ENCODE measurements at regions not wholly inside any gene's neighbourhood (a gene's known extent, or its start where the extent isn't known, plus 50 kb on each side); places are given as distances from the start of the nearest gene placed in this dataset.

DNA sequence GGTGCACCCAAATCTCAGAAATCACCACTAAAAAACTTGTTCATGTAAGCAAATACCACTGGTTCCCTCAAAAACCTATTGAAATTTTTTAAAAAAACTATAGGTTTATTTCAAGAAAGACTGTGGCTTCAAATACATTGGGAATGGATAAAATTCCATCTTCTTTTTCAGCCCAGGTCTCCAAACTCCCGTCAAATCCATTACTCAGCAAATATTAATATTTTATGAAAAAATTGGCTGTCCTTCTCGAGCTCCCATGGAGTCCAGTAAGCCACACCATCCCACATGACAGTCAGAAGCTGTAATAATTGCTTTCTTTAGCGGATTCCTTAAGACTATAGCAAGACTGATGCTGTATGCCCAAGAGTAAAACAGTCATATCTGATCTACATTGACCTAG is 204.4 kb upstream of the DOK6 start:
- Histone ChIP-seq H3K9me3 (ENCODE audit: severe bottlenecking) (no peaks in the 10 kb centered on the region), H3K36me3 (no peaks in the 10 kb centered on the region), H3K27me3 (ENCODE audit: insufficient read depth, low read depth, severe bottlenecking) (no peaks in the 10 kb centered on the region), H3K27ac (no peak overlapping the region), H3K4me3 (ENCODE audit: low read depth, low read length) (no peak overlapping the region)
- no peak for TF ChIP-seq CTCF (IDR thresholded peaks at IDR 0.05; ENCODE audit: low read depth, low read length)
- DNase-seq = no peak

DNA sequence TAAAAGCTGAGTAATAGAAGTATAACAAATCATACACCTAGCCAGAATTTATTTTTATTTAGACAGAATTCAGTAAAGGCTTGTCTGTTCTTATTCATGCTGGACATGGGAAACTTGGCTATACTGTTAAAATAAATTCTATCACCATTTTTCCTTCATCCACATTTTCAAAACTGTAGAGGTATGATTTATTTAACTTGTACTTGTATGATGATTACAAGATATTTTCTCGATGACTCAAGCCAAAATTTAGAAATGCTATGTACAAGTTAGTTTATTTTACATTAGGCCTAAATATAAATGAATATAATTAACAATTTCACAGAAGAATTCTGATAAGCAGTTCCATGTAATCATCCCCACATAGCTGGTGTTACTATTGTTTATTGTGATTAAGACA is 194.8 kb upstream of the DOK6 start:
- Histone ChIP-seq H3K36me3 (no peaks in the 10 kb centered on the region), H3K9me3 (ENCODE audit: severe bottlenecking) (no peaks in the 10 kb centered on the region), H3K4me3 (ENCODE audit: low read depth, low read length) (no peak overlapping the region), H3K27ac (no peak overlapping the region), H3K27me3 (ENCODE audit: insufficient read depth, low read depth, severe bottlenecking) (no peaks in the 10 kb centered on the region)
- TF ChIP-seq CTCF (IDR thresholded peaks at IDR 0.05; ENCODE audit: low read depth, low read length) = no peak
- no peak for DNase-seq

DNA sequence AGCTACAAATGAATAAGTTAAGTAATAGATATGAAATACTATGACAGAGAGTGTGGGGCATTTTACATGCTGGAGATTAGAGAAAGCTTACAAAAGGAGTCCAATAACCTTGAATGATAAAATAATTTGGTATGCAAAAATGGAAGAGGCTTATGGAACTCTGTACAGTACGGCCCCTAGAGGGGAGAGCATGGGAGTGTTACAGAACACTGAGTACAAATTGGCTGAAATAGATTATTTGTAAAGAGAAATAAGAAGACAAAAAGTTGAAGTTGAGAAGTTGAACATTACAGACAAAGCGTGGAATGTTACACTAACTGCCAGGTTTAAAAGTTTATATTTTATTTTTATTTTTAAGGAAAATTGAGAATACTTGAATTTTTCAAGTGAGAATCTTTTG is 192.1 kb upstream of the DOK6 start:
- H3K4me3 ChIP-seq (ENCODE audit: low read depth, low read length) = no peak overlapping the region
- H3K27me3 ChIP-seq (ENCODE audit: insufficient read depth, low read depth, severe bottlenecking) = no peaks in the 10 kb centered on the region
- no peak for TF ChIP-seq CTCF (IDR thresholded peaks at IDR 0.05; ENCODE audit: low read depth, low read length)

DNA sequence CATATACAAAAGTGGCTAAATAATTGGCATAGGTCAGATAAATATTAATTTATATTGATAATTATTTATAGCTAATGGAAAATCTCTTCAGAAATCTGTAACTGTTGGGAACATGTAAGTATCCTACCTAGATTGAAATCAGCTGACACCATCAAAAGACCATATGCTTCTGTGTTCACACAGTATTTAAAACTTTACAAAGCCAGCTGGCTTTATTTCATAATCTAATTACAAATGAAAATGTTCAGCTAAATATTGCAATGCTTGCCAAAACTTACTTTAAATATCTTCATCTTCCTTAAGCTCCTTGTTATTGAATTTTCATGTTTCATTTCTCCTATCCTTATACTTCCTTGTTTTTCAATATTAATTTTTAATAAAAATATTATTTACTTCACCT is 190.9 kb upstream of the DOK6 start:
- no peaks in the 10 kb centered on the region for H3K9me3 ChIP-seq (ENCODE audit: severe bottlenecking)
- H3K27me3 ChIP-seq (ENCODE audit: insufficient read depth, low read depth, severe bottlenecking) = no peaks in the 10 kb centered on the region
- no peaks in the 10 kb centered on the region for H3K36me3 ChIP-seq
- no peak overlapping the region for H3K27ac ChIP-seq
- DNase-seq = no peak
- no peak for TF ChIP-seq CTCF (IDR thresholded peaks at IDR 0.05; ENCODE audit: low read depth, low read length)
- H3K4me3 ChIP-seq (ENCODE audit: low read depth, low read length) = no peak overlapping the region

More for the DNA sequence above, 192.1 kb upstream of the DOK6 start:
- Histone ChIP-seq H3K9me3 (ENCODE audit: severe bottlenecking) (no peaks in the 10 kb centered on the region), H3K27ac (no peak overlapping the region), H3K36me3 (no peaks in the 10 kb centered on the region)
- DNase-seq = no peak

- Histone ChIP-seq H3K4me3 (ENCODE audit: low read depth, low read length) (no peak overlapping the region), H3K27ac (no peak overlapping the region), H3K27me3 (ENCODE audit: insufficient read depth, low read depth, severe bottlenecking) (no peaks in the 10 kb centered on the region), H3K9me3 (ENCODE audit: severe bottlenecking) (no peaks in the 10 kb centered on the region), H3K36me3 (no peaks in the 10 kb centered on the region)
- TF ChIP-seq CTCF (IDR thresholded peaks at IDR 0.05; ENCODE audit: low read depth, low read length) = no peak
- DNase-seq = no peak
These were observed 186.8 kb upstream of the DOK6 start for GRCh38 chr18:69213842-69214241.

DNA sequence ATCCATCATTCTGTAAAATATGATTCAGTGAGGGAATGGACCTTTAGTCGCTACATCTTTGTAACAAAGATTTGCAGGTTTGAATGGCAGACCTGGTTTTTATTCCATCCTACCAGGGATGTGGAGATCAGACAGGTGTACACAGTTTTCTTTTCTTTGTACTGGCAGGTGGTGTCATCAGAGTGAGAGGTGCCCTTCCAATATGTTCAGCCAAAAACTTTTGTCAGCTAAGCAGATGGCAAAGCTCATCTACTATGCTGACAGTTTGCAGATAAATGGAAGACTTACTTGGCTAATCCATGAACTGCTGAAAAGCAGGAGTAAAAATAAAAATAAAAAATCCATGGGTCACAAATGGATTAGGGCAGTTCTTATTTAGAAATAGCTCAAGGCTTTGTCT is 185.5 kb upstream of the DOK6 start:
- Histone ChIP-seq H3K9me3 (ENCODE audit: severe bottlenecking) (no peaks in the 10 kb centered on the region), H3K27me3 (ENCODE audit: insufficient read depth, low read depth, severe bottlenecking) (no peaks in the 10 kb centered on the region), H3K27ac (peak overlapping the region; percentile 48; the same call in 1 of the 2 replicates), H3K4me3 (ENCODE audit: low read depth, low read length) (no peak overlapping the region), H3K36me3 (no peaks in the 10 kb centered on the region)
- no peak for TF ChIP-seq CTCF (IDR thresholded peaks at IDR 0.05; ENCODE audit: low read depth, low read length)
- peak; percentile 14 for DNase-seq

All from WERI-Rb-1 (cell line).